Activated naive CD4-positive, alpha-beta T cell treated with anti-CD3 and anti-CD28 coated beads, Interleukin-2, amount 50 U/mL, for 72 hours (primary cell): ENCODE measurements at regions not wholly inside any gene's neighbourhood (a gene's known extent, or its start where the extent isn't known, plus 50 kb on each side); places are given as distances from the start of the nearest gene placed in this dataset.

Source experiments
- ATAC-seq, 2 donors: fragments of 150-1000 bp; cut with Tn5 transposase; 2 replicates each; pipeline ENCODE4 v1.10.0; 2021; ENCODE audit warnings: mild to moderate bottlenecking in 2 of 2, moderate library complexity in 2 of 2
- DNase-seq, 2 donors: peaks; one replicate each; pipeline ENCODE4 v3.0.0; 2021 to 2022; ENCODE audit warnings: low spot score in 2 of 2
- H3K27ac Mint-ChIP-seq, 2 donors: one replicate each; pipeline ENCODE4 v1.8.0; 2022; ENCODE audit warnings: mild to moderate bottlenecking in 2 of 2, mixed read lengths in 2 of 2
- H3K36me3 Mint-ChIP-seq, 2 donors: one replicate each; pipeline ENCODE4 v1.8.0; 2022; ENCODE audit warnings: mixed read lengths in 2 of 2
- H3K9me3 Mint-ChIP-seq, 2 donors: one replicate each; pipeline ENCODE4 v1.8.0; 2022; ENCODE audit warnings: mixed read lengths in 2 of 2

- H3K27ac Mint-ChIP-seq, result no peak overlapping the region
- H3K36me3 Mint-ChIP-seq, result no peaks in the 10 kb centered on the region
- ATAC-seq (no peak), DNase-seq (no peak)
- peaks cover 0 to 5% of the 10 kb centered on the region in 2 donors for H3K9me3 Mint-ChIP-seq
Measured at GRCh38 chr3:18019161-18019495, 276.7 kb upstream of the TBC1D5 start.

DNA sequence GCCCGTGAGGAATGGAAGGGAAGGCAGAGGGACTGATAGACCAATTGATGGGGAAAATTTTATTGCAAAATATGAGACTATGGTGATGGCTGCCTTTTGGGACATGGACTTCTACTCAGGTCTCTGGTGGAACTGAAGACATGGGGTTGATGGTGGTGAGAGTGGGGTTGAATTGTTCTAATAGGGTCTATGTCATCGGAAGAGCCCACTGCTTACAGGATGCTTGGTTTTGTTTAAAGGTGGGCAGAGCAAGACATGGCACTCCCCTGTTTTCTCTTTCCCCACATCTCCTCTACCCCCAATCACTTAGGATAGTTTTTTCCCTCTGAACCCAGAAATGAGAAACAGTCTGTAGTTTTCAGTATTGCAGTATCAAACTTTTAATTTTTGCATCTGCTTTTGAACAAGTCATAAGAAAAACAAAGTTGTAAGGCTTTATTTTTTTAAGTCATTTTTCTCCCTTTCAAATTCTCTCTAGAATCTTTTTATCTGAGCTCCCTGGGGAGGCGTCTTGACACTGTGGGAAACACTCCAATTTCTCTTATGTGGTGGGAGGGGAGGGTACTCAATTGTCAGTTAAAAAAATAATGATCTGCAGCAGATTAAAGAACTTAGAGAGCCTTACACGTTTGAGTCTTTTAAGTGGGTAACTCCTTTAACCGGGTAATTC, 276.2 kb upstream of the TBC1D5 start:
- Mint-ChIP-seq H3K9me3 (peaks cover 0 to 5% of the 10 kb centered on the region in 2 donors), H3K36me3 (no peaks in the 10 kb centered on the region), H3K27ac (no peak overlapping the region)
- ATAC-seq (no peak), DNase-seq (no peak)

DNA sequence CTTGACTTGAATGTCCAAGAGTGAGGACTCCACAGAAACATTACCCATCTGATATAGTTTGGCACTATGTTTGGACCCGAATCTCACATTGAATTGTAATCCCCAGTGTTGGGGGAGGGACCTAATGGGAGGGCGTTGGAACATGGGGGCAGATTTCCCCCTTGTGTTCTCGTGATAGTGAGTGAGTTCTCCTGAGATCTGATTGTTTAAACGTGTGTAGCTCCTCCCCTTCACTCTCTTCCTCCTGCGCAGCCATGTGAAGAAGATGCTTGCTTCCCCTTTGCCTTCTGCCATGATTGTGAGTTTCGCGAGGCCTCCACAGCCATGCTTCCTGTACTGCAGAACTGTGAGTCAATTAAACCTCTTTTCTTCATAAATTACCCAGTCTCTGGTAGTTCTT, 273.9 kb upstream of the TBC1D5 start:
- DNase-seq, result no peak
- H3K36me3 Mint-ChIP-seq, result no peaks in the 10 kb centered on the region
- peaks cover 0 to 10% of the 10 kb centered on the region in 2 donors for H3K9me3 Mint-ChIP-seq
- H3K27ac Mint-ChIP-seq, result no peak overlapping the region
- no peak for ATAC-seq

DNA sequence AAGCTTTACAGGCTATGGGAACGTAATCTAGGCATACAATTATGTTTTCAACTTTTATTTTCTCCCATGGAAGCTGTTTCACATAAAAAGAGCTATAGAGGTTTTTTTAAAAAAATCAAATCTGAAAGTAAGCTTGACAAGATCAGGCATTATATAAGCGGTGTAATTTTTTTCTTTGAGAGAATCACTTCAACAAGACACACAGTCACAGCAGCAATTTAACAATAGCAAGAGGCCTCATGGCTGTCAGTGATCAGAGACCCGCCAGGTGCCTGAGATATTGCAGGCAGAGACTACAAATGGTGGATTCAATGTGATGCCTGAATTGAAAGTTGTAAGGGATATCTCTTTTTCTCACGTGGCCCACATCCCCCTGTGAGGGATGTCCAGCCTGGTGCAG, 270.5 kb upstream of the TBC1D5 start:
- DNase-seq (no peak), ATAC-seq (no peak)
- H3K27ac Mint-ChIP-seq, result no peak overlapping the region
- H3K36me3 Mint-ChIP-seq, result no peaks in the 10 kb centered on the region
- H3K9me3 Mint-ChIP-seq, result peaks cover 0 to 10% of the 10 kb centered on the region in 2 donors

DNA sequence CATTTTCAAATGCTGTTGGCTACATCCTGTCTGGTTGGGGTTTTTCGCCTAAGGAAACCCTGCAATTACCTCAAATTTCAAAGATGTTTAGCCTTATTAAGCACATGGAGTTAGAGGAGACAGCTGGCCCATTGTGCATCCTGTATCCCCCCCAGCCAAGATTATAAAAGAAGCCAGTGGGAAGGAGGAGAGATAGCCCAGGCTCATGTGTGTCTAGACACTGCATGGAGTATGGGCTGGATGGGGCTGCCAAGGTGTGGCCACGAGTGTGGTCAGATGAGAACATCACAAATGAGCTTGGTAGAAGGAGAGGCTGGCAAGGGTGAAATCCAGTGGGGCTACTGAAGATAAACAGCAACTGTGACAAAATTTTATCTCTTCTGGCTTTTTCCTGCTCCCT, 270.0 kb upstream of the TBC1D5 start:
- Mint-ChIP-seq H3K9me3 (peaks cover 0 to 8% of the 10 kb centered on the region in 2 donors), H3K27ac (no peak overlapping the region), H3K36me3 (no peaks in the 10 kb centered on the region)
- ATAC-seq (no peak), DNase-seq (no peak)

GRCh38 chr3:18011387-18011786, 269.0 kb upstream of the TBC1D5 start:
- no peak for DNase-seq
- no peak overlapping the region for H3K27ac Mint-ChIP-seq
- ATAC-seq, result no peak
- peaks cover 0 to 5% of the 10 kb centered on the region in 2 donors for H3K9me3 Mint-ChIP-seq
- no peaks in the 10 kb centered on the region for H3K36me3 Mint-ChIP-seq

- no peak for DNase-seq
- no peak for ATAC-seq
- Mint-ChIP-seq H3K36me3 (no peaks in the 10 kb centered on the region), H3K27ac (no peak overlapping the region), H3K9me3 (peaks cover 5% of the 10 kb centered on the region in 2 donors)
Measured at GRCh38 chr3:18010001-18010400, 267.6 kb upstream of the TBC1D5 start.

DNA sequence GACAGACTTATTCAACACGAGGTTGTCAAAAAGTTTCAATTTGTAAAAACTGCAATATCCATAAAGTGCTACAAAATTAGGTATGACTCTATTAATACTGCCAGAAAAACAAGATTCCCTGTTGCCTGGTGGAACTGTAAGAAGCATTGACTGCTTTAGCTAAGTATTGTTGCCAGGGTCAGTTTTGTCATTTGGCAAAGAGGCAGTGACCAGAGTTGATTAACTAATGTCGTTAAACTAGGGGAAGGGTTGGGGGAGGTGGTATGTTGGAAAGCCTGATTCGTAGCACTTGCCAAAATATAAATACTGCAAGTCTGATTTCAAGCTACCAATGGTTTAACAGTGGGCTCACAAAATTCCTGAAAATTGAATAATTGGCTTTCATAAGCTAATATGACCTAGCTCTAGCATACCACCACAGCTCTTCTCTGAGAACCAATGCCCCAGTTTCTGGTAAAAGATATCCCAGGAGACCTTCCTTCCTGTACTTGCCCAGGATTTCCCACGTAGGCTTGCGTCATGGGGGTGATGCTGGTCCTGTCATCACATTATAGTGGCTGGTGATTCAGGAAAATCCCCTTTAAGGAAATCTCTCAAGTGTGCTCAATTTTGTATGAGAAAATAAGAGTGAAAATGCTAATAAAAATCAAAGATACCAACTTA, 266.4 kb upstream of the TBC1D5 start:
- DNase-seq, result no peak
- peaks cover 5 to 10% of the 10 kb centered on the region in 2 donors for H3K9me3 Mint-ChIP-seq
- no peak for ATAC-seq
- H3K27ac Mint-ChIP-seq, result no peak overlapping the region
- no peaks in the 10 kb centered on the region for H3K36me3 Mint-ChIP-seq

GRCh38 chr3:18007980-18008379, 265.5 kb upstream of the TBC1D5 start:
- peaks cover 5 to 10% of the 10 kb centered on the region in 2 donors for H3K9me3 Mint-ChIP-seq
- no peaks in the 10 kb centered on the region for H3K36me3 Mint-ChIP-seq
- DNase-seq (no peak), ATAC-seq (no peak)
- peak overlapping the region in 1 of 2 donors; percentile 56 for H3K27ac Mint-ChIP-seq

DNA sequence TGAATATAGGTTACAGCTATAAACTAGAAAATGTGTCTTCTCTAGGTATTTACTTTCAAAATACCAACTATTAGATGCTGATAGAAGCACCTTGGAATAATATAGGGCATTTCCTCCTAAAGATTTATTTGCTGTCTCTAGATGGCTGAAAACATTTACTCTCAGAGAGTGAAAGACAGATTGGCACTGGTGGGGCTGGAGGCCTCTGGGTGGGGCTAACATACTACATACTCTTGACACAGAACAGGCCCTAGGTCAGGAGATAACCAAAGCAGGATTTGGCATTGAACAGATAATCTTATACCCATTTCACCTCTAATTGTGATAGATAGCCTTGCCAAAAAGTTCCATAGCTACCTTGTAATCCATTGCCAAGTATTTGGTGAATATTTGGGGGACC, 253.3 kb upstream of the TBC1D5 start:
- Mint-ChIP-seq H3K36me3 (no peaks in the 10 kb centered on the region), H3K9me3 (no peaks in the 10 kb centered on the region), H3K27ac (no peak overlapping the region)
- ATAC-seq, result no peak
- DNase-seq, result no peak

DNA sequence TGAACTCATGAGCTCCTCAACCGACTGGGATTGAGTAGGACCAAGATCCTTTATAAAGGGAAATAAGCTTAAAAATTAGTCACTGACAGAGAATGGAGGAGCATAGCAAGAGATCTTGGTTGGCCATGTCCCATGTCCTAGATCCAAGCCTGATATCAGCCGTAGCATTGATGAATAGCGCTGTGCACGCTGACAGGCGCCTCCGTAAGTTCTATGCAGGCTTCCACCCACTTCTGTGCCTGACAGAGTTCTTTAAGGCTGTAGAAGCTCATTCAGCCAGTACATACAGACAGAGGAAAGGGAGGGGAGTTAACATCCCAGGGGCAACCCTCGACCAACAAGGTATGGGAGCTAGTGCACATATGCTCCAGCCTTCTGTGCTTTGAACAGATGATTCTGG, 251.7 kb upstream of the TBC1D5 start:
- no peak for DNase-seq
- Mint-ChIP-seq H3K9me3 (no peaks in the 10 kb centered on the region), H3K36me3 (no peaks in the 10 kb centered on the region), H3K27ac (no peak overlapping the region)
- ATAC-seq, result no peak

- ATAC-seq (no peak), DNase-seq (no peak)
- no peaks in the 10 kb centered on the region for H3K36me3 Mint-ChIP-seq
- H3K27ac Mint-ChIP-seq, result no peak overlapping the region
- H3K9me3 Mint-ChIP-seq, result no peaks in the 10 kb centered on the region
Measured at GRCh38 chr3:17990390-17990789, 248.0 kb upstream of the TBC1D5 start.

DNA sequence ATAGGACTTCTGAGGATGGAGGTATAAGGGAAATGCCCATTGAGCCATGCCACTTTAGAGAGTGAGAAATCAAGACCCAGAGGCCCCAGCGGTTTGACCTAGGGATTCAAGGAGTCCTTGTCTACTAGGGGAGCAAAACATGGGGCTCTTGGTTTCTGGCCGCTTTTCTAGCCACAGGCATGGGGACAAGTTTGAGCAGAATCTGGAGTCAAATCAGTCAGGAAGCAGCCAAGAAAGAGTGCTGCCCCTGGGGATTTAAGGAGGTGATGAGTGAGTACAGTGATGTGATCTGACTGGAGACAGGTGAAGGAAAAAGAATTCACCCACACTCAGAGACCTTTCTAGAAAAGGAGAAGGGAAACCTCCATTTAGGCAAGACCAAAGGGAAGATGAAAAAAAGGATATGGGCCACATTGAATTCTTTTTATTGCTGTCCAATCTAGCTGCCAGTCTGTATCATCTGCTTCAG, 244.0 kb upstream of the TBC1D5 start:
- H3K27ac Mint-ChIP-seq, result no peak overlapping the region
- DNase-seq, result no peak
- no peaks in the 10 kb centered on the region for H3K36me3 Mint-ChIP-seq
- no peak for ATAC-seq
- H3K9me3 Mint-ChIP-seq, result no peaks in the 10 kb centered on the region

DNA sequence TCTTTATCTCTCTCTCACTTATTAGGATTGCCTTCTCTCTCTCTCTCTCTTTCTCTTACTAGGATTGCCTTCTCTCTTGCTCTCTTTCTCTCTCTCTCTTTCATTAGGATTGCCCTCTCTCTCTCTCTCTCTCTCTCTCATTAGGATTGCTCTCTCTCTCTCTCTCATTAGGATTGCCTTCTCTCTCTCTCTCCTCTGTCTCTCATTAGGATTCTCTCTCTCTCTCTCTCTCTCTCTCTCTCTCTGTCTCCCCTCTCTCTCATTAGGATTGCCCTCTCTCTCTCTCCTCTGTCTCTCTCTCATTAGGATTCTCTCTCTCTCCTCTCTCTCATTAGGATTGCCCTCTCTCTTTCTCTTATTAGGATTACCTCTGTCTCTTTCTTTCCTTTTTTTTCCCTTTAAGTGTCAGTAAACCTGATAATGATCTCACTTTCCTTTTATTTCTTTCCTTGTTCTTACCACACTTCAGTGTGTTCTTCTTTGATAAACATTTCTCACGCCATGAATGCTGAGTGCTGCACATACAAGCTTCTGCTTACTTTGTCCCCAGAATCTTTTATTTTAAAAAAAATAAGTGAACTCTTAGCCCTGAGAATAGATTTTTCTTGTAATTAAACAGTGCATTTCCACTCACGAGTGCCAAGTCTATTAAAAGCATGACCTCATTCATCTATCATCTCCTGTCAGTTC, 243.4 kb upstream of the TBC1D5 start:
- H3K27ac Mint-ChIP-seq, result no peak overlapping the region
- no peak for ATAC-seq

GRCh38 chr3:17983106-17983505, 240.7 kb upstream of the TBC1D5 start:
- Mint-ChIP-seq H3K36me3 (no peaks in the 10 kb centered on the region), H3K9me3 (no peaks in the 10 kb centered on the region), H3K27ac (no peak overlapping the region)
- ATAC-seq (no peak), DNase-seq (no peak)

More for the DNA sequence above, 243.4 kb upstream of the TBC1D5 start:
- Mint-ChIP-seq H3K36me3 (no peaks in the 10 kb centered on the region), H3K9me3 (no peaks in the 10 kb centered on the region)
- no peak for DNase-seq

GRCh38 chr3:17982211-17982880, 239.9 kb upstream of the TBC1D5 start:
- H3K36me3 Mint-ChIP-seq, result no peaks in the 10 kb centered on the region
- no peak for ATAC-seq

GRCh38 chr3:17980863-17981262, 238.4 kb upstream of the TBC1D5 start:
- H3K9me3 Mint-ChIP-seq, result no peaks in the 10 kb centered on the region
- no peak for DNase-seq
- no peak for ATAC-seq
- no peak overlapping the region for H3K27ac Mint-ChIP-seq
- no peaks in the 10 kb centered on the region for H3K36me3 Mint-ChIP-seq

More at GRCh38 chr3:17982211-17982880, 239.9 kb upstream of the TBC1D5 start:
- H3K9me3 Mint-ChIP-seq, result no peaks in the 10 kb centered on the region
- no peak overlapping the region for H3K27ac Mint-ChIP-seq
- no peak for DNase-seq
